ENCODE measurements at regions not wholly inside any gene's neighbourhood (a gene's known extent, or its start where the extent isn't known, plus 50 kb on each side); places are given as distances from the start of the nearest gene placed in this dataset.
A peak's percentile ranks its signal among the peaks of the same experiment; 100 is the strongest.

GRCh38 chr7:71026680-71027079 is 105.3 kb upstream of the GALNT17 start:
- TF ChIP-seq CREB1 (IDR thresholded peaks at IDR 0.05) (no peak), TAF1 (IDR thresholded peaks at IDR 0.05; ENCODE audit: low read depth, low read length) (no peak), CTCF (IDR thresholded peaks at IDR 0.05; ENCODE audit: control extremely low read depth in 1 of 3, insufficient read depth in 1 of 3, low read depth in 1 of 3, low read length in 3 of 3) (no peak), NANOG (IDR thresholded peaks at IDR 0.05; ENCODE audit: insufficient read depth, low read depth, low read length, poor library complexity, severe bottlenecking) (no peak), BCL11A (IDR thresholded peaks at IDR 0.05; ENCODE audit: low read depth in 2 of 2, low read length in 2 of 2) (no peak), CHD2 (IDR thresholded peaks at IDR 0.05; ENCODE audit: low read length) (no peak), ASH2L (IDR thresholded peaks at IDR 0.05; ENCODE audit: low read length) (no peak), RBBP5 (IDR thresholded peaks at IDR 0.05; ENCODE audit: borderline replicate concordance, low read depth, low read length) (no peak), SIN3A (conservative IDR thresholded peaks at IDR 0.05 in 1 of 2, IDR thresholded peaks at IDR 0.05 in 1 of 2; ENCODE audit: low read depth in 1 of 2, low read length in 2 of 2) (no peak), KDM1A (IDR thresholded peaks at IDR 0.05; ENCODE audit: borderline replicate concordance, low read length) (peak; percentile 70; the same call in 1 of the 2 replicates), RFX5 (IDR thresholded peaks at IDR 0.05; ENCODE audit: borderline replicate concordance, low read depth, low read length) (no peak), BRCA1 (IDR thresholded peaks at IDR 0.05; ENCODE audit: low read depth, low read length) (no peak), SRF (IDR thresholded peaks at IDR 0.05; ENCODE audit: low read depth, low read length) (no peak), POLR2A (IDR thresholded peaks at IDR 0.05; ENCODE audit: control extremely low read depth in 1 of 2, low read depth in 2 of 2, low read length in 2 of 2) (no peak)

Measured in H1 (cell line).